ENCODE measurements at regions not wholly inside any gene's neighbourhood (a gene's known extent, or its start where the extent isn't known, plus 50 kb on each side); places are given as distances from the start of the nearest gene placed in this dataset.

- TF ChIP-seq EZH2 (IDR thresholded peaks at IDR 0.05) (no peak), EZH2phosphoT487 (IDR thresholded peaks at IDR 0.05) (no peak)
Observed at GRCh38 chr2:22893761-22894517, 491.0 kb upstream of the KLHL29 start.
